ENCODE measurements at regions not wholly inside any gene's neighbourhood (a gene's known extent, or its start where the extent isn't known, plus 50 kb on each side); places are given as distances from the start of the nearest gene placed in this dataset.

- no peaks in the 10 kb centered on the region for H3K9me3 ChIP-seq (ENCODE audit: low read depth)
- H3K4me1 Mint-ChIP-seq, result peaks cover 9% of the 10 kb centered on the region
- H3K27ac ChIP-seq, result no peak overlapping the region
- H3K9me3 Mint-ChIP-seq, result no peaks in the 10 kb centered on the region
- H3K4me2 ChIP-seq, result no peak overlapping the region
- no peak overlapping the region for H3K9ac ChIP-seq
- no peaks in the 10 kb centered on the region for H3F3A ChIP-seq (ENCODE audit: low read depth)
- H3K27ac Mint-ChIP-seq, result no peak overlapping the region
- no peak overlapping the region for H3K4me3 Mint-ChIP-seq
- H3K79me2 ChIP-seq (ENCODE audit: low read depth), result no peaks in the 10 kb centered on the region
- no peaks in the 10 kb centered on the region for H4K20me1 ChIP-seq (ENCODE audit: low read depth)
- no peaks in the 10 kb centered on the region for H3K27me3 ChIP-seq
- no peaks in the 10 kb centered on the region for H3K36me3 Mint-ChIP-seq
- no peaks in the 10 kb centered on the region for H3K4me1 ChIP-seq
- no peaks in the 10 kb centered on the region for H3K27me3 Mint-ChIP-seq (ENCODE audit: insufficient read depth, low read depth)
- no peak overlapping the region for H3K4me3 ChIP-seq
- DNase-seq (ENCODE audit: low spot score), result no peak
- no peaks in the 10 kb centered on the region for H3K36me3 ChIP-seq
- no peak for TF ChIP-seq EZH2phosphoT487 (IDR thresholded peaks at IDR 0.05)
- TF ChIP-seq EZH2 (IDR thresholded peaks at IDR 0.05), result no peak
- no peak for TF ChIP-seq CTCF (IDR thresholded peaks at IDR 0.05)
- H2AFZ ChIP-seq (replicated peaks), result no peak overlapping the region
Observed at GRCh38 chr9:74120061-74120460, 377.1 kb upstream of the RORB start.

- H3K79me2 ChIP-seq (ENCODE audit: low read depth), result no peaks in the 10 kb centered on the region
- Mint-ChIP-seq H3K4me3 (no peak overlapping the region), H3K9me3 (no peaks in the 10 kb centered on the region), H3K27me3 (ENCODE audit: insufficient read depth, low read depth) (no peaks in the 10 kb centered on the region), H3K27ac (no peak overlapping the region), H3K36me3 (no peaks in the 10 kb centered on the region), H3K4me1 (peaks cover 13% of the 10 kb centered on the region)
- H4K20me1 ChIP-seq (ENCODE audit: low read depth), result no peaks in the 10 kb centered on the region
- no peak overlapping the region for H3K27ac ChIP-seq
- H3K27me3 ChIP-seq, result no peaks in the 10 kb centered on the region
- H3K4me3 ChIP-seq, result no peak overlapping the region
- H3K9ac ChIP-seq, result no peak overlapping the region
- H3K36me3 ChIP-seq, result no peaks in the 10 kb centered on the region
- TF ChIP-seq CTCF (IDR thresholded peaks at IDR 0.05) (no peak), EZH2phosphoT487 (IDR thresholded peaks at IDR 0.05) (no peak), EZH2 (IDR thresholded peaks at IDR 0.05) (no peak)
- H3K9me3 ChIP-seq (ENCODE audit: low read depth), result no peaks in the 10 kb centered on the region
- DNase-seq (ENCODE audit: low spot score), result no peak
- H3F3A ChIP-seq (ENCODE audit: low read depth), result no peaks in the 10 kb centered on the region
- no peak overlapping the region for H2AFZ ChIP-seq (replicated peaks)
- no peak overlapping the region for H3K4me2 ChIP-seq
- peaks cover 4% of the 10 kb centered on the region for H3K4me1 ChIP-seq
Observed at GRCh38 chr9:74120470-74120869, 376.7 kb upstream of the RORB start.

GRCh38 chr9:74122216-74122615, 374.9 kb upstream of the RORB start:
- no peaks in the 10 kb centered on the region for H3K27me3 ChIP-seq
- H3K4me3 ChIP-seq, result no peak overlapping the region
- no peaks in the 10 kb centered on the region for H3K9me3 ChIP-seq (ENCODE audit: low read depth)
- TF ChIP-seq EZH2phosphoT487 (IDR thresholded peaks at IDR 0.05), result no peak
- TF ChIP-seq CTCF (IDR thresholded peaks at IDR 0.05), result no peak
- no peak for TF ChIP-seq EZH2 (IDR thresholded peaks at IDR 0.05)
- no peaks in the 10 kb centered on the region for H3K9me3 Mint-ChIP-seq
- H3K27ac ChIP-seq, result no peak overlapping the region
- H3K4me2 ChIP-seq, result no peak overlapping the region
- H3K36me3 ChIP-seq, result no peaks in the 10 kb centered on the region
- H2AFZ ChIP-seq (replicated peaks), result no peak overlapping the region
- no peaks in the 10 kb centered on the region for H4K20me1 ChIP-seq (ENCODE audit: low read depth)
- H3K9ac ChIP-seq, result no peak overlapping the region
- no peak overlapping the region for H3K4me3 Mint-ChIP-seq
- no peak overlapping the region for H3K27ac Mint-ChIP-seq
- H3K4me1 Mint-ChIP-seq, result peaks cover 19% of the 10 kb centered on the region
- peaks cover 7% of the 10 kb centered on the region for H3K4me1 ChIP-seq
- no peaks in the 10 kb centered on the region for H3F3A ChIP-seq (ENCODE audit: low read depth)
- DNase-seq (ENCODE audit: low spot score), result no peak
- H3K79me2 ChIP-seq (ENCODE audit: low read depth), result no peaks in the 10 kb centered on the region
- no peaks in the 10 kb centered on the region for H3K36me3 Mint-ChIP-seq
- no peaks in the 10 kb centered on the region for H3K27me3 Mint-ChIP-seq (ENCODE audit: insufficient read depth, low read depth)

GRCh38 chr9:74122661-74123060, 374.5 kb upstream of the RORB start:
- H3K27ac Mint-ChIP-seq, result no peak overlapping the region

More at GRCh38 chr9:74122661-74123060, 374.5 kb upstream of the RORB start:
- Histone ChIP-seq H2AFZ (replicated peaks) (no peak overlapping the region), H3K27me3 (no peaks in the 10 kb centered on the region), H3K27ac (no peak overlapping the region), H3K36me3 (no peaks in the 10 kb centered on the region), H3K79me2 (ENCODE audit: low read depth) (no peaks in the 10 kb centered on the region), H3K4me3 (no peak overlapping the region), H3K9me3 (ENCODE audit: low read depth) (no peaks in the 10 kb centered on the region), H3F3A (ENCODE audit: low read depth) (no peaks in the 10 kb centered on the region), H4K20me1 (ENCODE audit: low read depth) (no peaks in the 10 kb centered on the region), H3K9ac (no peak overlapping the region), H3K4me1 (peaks cover 7% of the 10 kb centered on the region), H3K4me2 (no peak overlapping the region)
- Mint-ChIP-seq H3K4me1 (peaks cover 15% of the 10 kb centered on the region), H3K9me3 (no peaks in the 10 kb centered on the region), H3K4me3 (no peak overlapping the region), H3K36me3 (no peaks in the 10 kb centered on the region), H3K27me3 (ENCODE audit: insufficient read depth, low read depth) (no peaks in the 10 kb centered on the region)
- no peak for TF ChIP-seq EZH2 (IDR thresholded peaks at IDR 0.05)
- TF ChIP-seq CTCF (IDR thresholded peaks at IDR 0.05), result no peak
- no peak for TF ChIP-seq EZH2phosphoT487 (IDR thresholded peaks at IDR 0.05)
- no peak for DNase-seq (ENCODE audit: low spot score)
